Thoracic aorta (tissue), 2 donors: ENCODE measurements at regions not wholly inside any gene's neighbourhood (a gene's known extent, or its start where the extent isn't known, plus 50 kb on each side); places are given as distances from the start of the nearest gene placed in this dataset.
"Not testable (repeated sequence)": the region's sequence is repeated elsewhere in the genome, so short reads cannot be mapped to it uniquely, and the experiment has no call there.

Experiments used
- ATAC-seq: fragments of 150-250 bp; one replicate; pipeline ENCODE4 v1.8.0; 2017; ENCODE audit warnings: low read depth; ENCODE audit not compliant: insufficient number of reproducible peaks, low FRiP score
- DNase-seq: peaks from one replicate; pipeline ENCODE4 v3.0.0-alpha.2; 2020; ENCODE audit warnings: low spot score
- H3K27ac ChIP-seq, 2 donors: fragments of 200-600 bp; sonication (generic); 1 replicate in 1 of 2; 2 replicates in 1 of 2; pipeline ENCODE4 v1.5.1; 2016; ENCODE audit warnings: mild to moderate bottlenecking in 2 of 2, moderate library complexity in 2 of 2
- H3K27me3 ChIP-seq: fragments of 200-600 bp; sonication (generic); replicated peaks from 2 replicates; pipeline ENCODE4 v1.6.0; 2016; ENCODE audit warnings: mild to moderate bottlenecking; ENCODE audit not compliant: insufficient read depth
- H3K36me3 ChIP-seq: fragments of 200-600 bp; sonication (generic); one replicate; pipeline ENCODE4 v1.5.1; 2016
- H3K4me1 ChIP-seq, 2 donors: fragments of 200-600 bp; sonication (generic); 1 replicate in 1 of 2; 2 replicates in 1 of 2; pipeline versions ENCODE4 v1.5.1 to v1.6.0; 2016; ENCODE audit warnings: low read depth in 2 of 2, mild to moderate bottlenecking in 1 of 2; ENCODE audit not compliant: control insufficient read depth in 1 of 2
- H3K4me3 ChIP-seq: fragments of 200-600 bp; sonication (generic); 2 replicates; pipeline ENCODE4 v1.5.1; 2016; ENCODE audit warnings: mild to moderate bottlenecking
- H3K9me3 ChIP-seq: fragments of 200-600 bp; sonication (generic); 2 replicates; pipeline ENCODE4 v1.5.1; 2016
- CTCF ChIP-seq: fragments of 200-600 bp; sonication (generic); IDR thresholded peaks from one replicate; pipeline ENCODE4 v1.5.1; 2019; ENCODE audit warnings: antibody characterized with exemption

DNA sequence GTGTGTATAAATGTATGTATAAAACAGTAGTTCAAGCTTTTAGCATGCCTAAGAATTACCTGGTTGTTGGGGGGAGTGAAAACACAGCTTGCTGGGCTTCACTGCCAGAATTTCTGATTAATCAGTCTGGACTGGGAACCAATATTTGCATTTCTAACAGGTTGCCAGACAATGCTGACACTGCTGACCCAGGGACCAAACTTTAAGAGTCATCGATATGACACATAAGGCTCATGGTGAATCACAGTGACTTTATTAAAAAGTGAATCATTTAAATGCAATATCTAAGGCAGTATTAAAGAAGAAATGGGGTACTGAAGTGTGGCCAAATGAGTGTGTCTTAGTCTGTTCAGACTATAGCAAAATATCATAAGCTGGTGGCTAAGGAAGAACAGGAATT, 195.9 kb upstream of the DTNA start:
- H3K4me3 ChIP-seq = no peak overlapping the region
- no peak for TF ChIP-seq CTCF
- peaks cover 0 to 6% of the 10 kb centered on the region in 2 donors for H3K4me1 ChIP-seq
- H3K9me3 ChIP-seq = no peaks in the 10 kb centered on the region
- ATAC-seq (no peak), DNase-seq (no peak)
- no peak overlapping the region for H3K27ac ChIP-seq
- H3K27me3 ChIP-seq = no peaks in the 10 kb centered on the region
- H3K36me3 ChIP-seq = no peaks in the 10 kb centered on the region

DNA sequence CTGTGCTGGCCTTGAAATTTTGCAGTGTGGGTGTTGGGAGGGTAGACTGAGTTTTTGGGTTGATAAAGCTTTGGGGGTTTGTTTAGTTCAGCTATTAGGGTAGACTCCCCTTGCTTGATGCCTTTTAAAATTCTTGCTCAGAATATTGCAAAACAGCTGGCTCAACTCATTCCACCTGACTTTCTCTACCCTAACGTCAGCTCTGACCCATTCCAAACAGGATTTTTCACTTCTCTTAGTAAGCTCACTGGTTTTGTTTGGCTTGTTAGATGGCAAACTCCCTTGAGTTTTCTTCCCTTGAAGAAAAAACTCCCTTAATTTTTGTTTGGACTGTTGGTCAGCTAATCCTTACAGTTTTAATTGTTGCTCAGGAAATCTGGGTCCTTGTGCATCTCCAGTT, 195.1 kb upstream of the DTNA start:
- Histone ChIP-seq H3K36me3 (no peaks in the 10 kb centered on the region), H3K27ac (no peak overlapping the region), H3K27me3 (no peaks in the 10 kb centered on the region), H3K9me3 (no peaks in the 10 kb centered on the region), H3K4me3 (no peak overlapping the region), H3K4me1 (peaks cover 0 to 5% of the 10 kb centered on the region in 2 donors)
- DNase-seq (no peak), ATAC-seq (no peak)
- TF ChIP-seq CTCF = no peak

GRCh38 chr18:34516355-34516754, 193.7 kb upstream of the DTNA start:
- H3K36me3 ChIP-seq, H3K4me3 ChIP-seq, H3K9me3 ChIP-seq, H3K27ac ChIP-seq, H3K27me3 ChIP-seq, DNase-seq, ATAC-seq, H3K4me1 ChIP-seq: not testable (repeated sequence)

DNA sequence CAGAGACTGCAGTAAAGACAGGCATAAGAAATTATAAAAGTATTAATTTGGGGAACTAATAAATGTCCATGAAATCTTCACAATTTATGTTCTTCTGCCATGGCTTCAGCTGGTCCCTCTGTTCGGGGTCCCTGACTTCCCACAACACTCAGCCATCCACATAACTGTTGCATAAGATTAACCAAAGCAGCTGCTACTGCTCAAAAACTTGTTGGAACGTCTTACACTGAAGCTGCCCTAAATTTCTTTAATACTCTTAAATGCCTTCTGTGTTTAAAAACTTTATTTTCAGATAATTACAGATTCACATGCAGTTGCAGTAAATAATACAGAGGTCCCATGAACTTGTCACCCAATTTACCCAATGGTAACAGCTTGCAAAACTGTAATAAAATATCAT, 193.1 kb upstream of the DTNA start:
- H3K27me3 ChIP-seq, DNase-seq, ATAC-seq, H3K36me3 ChIP-seq, H3K27ac ChIP-seq, H3K4me3 ChIP-seq, H3K9me3 ChIP-seq, H3K4me1 ChIP-seq: not testable (repeated sequence)

- no peak overlapping the region for H3K27ac ChIP-seq
- TF ChIP-seq CTCF = no peak
- no peak overlapping the region for H3K4me3 ChIP-seq
- no peak for ATAC-seq
- no peaks in the 10 kb centered on the region for H3K36me3 ChIP-seq
- no peaks in the 10 kb centered on the region for H3K9me3 ChIP-seq
- H3K27me3 ChIP-seq = no peaks in the 10 kb centered on the region
- no peak for DNase-seq
- H3K4me1 ChIP-seq = no peaks in the 10 kb centered on the region
Measured at GRCh38 chr18:34521040-34521439, 189.1 kb upstream of the DTNA start.

GRCh38 chr18:34522603-34523002, 187.5 kb upstream of the DTNA start:
- no peaks in the 10 kb centered on the region for H3K9me3 ChIP-seq
- no peaks in the 10 kb centered on the region for H3K36me3 ChIP-seq
- no peaks in the 10 kb centered on the region for H3K27me3 ChIP-seq
- H3K27ac ChIP-seq = no peak overlapping the region
- ATAC-seq (no peak), DNase-seq (no peak)
- H3K4me3 ChIP-seq = no peak overlapping the region
- no peaks in the 10 kb centered on the region for H3K4me1 ChIP-seq
- no peak for TF ChIP-seq CTCF
